SK-N-SH (cell line): ENCODE measurements at regions not wholly inside any gene's neighbourhood (a gene's known extent, or its start where the extent isn't known, plus 50 kb on each side); places are given as distances from the start of the nearest gene placed in this dataset.
"Not testable (repeated sequence)": the region's sequence is repeated elsewhere in the genome, so short reads cannot be mapped to it uniquely, and the experiment has no call there.

ENCODE experiments used
- CTCF ChIP-seq: fragments of 200-600 bp; sonication (generic); IDR thresholded peaks from 2 replicates; pipeline ENCODE4 v1.6.1; 2017; ENCODE audit warnings: antibody characterized with exemption, mild to moderate bottlenecking, moderate library complexity
- JUND ChIP-seq: IDR thresholded peaks from 2 replicates; pipeline ENCODE4 v1.4.0; 2012
- MAX ChIP-seq: IDR thresholded peaks from 2 replicates; pipeline ENCODE4 v1.4.0; 2012; ENCODE audit warnings: low read depth
- MEF2A ChIP-seq: IDR thresholded peaks from 2 replicates; pipeline ENCODE4 v1.4.0; 2012; ENCODE audit warnings: low read depth, borderline replicate concordance
- PBX3 ChIP-seq: IDR thresholded peaks from 2 replicates; pipeline ENCODE4; 2012
- POLR2AphosphoS5 ChIP-seq: IDR thresholded peaks from 2 replicates; pipeline ENCODE4 v1.6.1; 2012; ENCODE audit warnings: low read depth, low read length
- RAD21 ChIP-seq: IDR thresholded peaks from 2 replicates; pipeline ENCODE4 v1.6.1; 2012; ENCODE audit warnings: mild to moderate bottlenecking, low read length
- REST ChIP-seq: IDR thresholded peaks from 2 replicates; pipeline ENCODE4 v1.6.1; 2012; ENCODE audit warnings: mild to moderate bottlenecking, low read depth, low read length, moderate library complexity
- TAF1 ChIP-seq: IDR thresholded peaks from 2 replicates; pipeline ENCODE4 v1.6.1; 2012; ENCODE audit warnings: low read depth, mild to moderate bottlenecking, low read length, moderate library complexity, borderline replicate concordance
- TEAD4 ChIP-seq: IDR thresholded peaks from 2 replicates; pipeline ENCODE4 v1.4.0; 2012; ENCODE audit warnings: mild to moderate bottlenecking, borderline replicate concordance; ENCODE audit not compliant: insufficient read depth
- YY1 ChIP-seq: IDR thresholded peaks from 2 replicates; pipeline ENCODE4 v1.4.0; 2012; ENCODE audit warnings: low read depth, mild to moderate bottlenecking

GRCh38 chr1:197996259-197996512 is 79.0 kb downstream of the LHX9 start:
- TF ChIP-seq POLR2AphosphoS5, CTCF, RAD21, REST, JUND, YY1, PBX3, MAX, TAF1, TEAD4, MEF2A: not testable (repeated sequence)
